Peyer's patch (tissue), 4 donors: ENCODE measurements at regions not wholly inside any gene's neighbourhood (a gene's known extent, or its start where the extent isn't known, plus 50 kb on each side); places are given as distances from the start of the nearest gene placed in this dataset.

ENCODE experiments used
- CTCF ChIP-seq, 6 experiments: fragments of 450-650 bp in 4 of 6; fragments of 200-600 bp in 2 of 6; sonication (generic) in 1 of 6; IDR thresholded peaks; one replicate each; pipeline ENCODE4 v1.5.1; 2017 to 2019; ENCODE audit warnings: antibody characterized with exemption in 6 of 6, mild to moderate bottlenecking in 3 of 6, moderate library complexity in 1 of 6
- POLR2A ChIP-seq, 2 donors: fragments of 450-650 bp; IDR thresholded peaks; one replicate each; pipeline ENCODE4 v1.5.1; 2017; ENCODE audit warnings: antibody characterized with exemption in 2 of 2, mild to moderate bottlenecking in 2 of 2, moderate library complexity in 2 of 2

GRCh38 chr10:53702489-53702888 lies 929.9 kb upstream of the MBL2 start:
- TF ChIP-seq CTCF (IDR thresholded peaks at IDR 0.05) (no peak), POLR2A (IDR thresholded peaks at IDR 0.05) (no peak)
